HCT116 (cell line): ENCODE measurements at regions not wholly inside any gene's neighbourhood (a gene's known extent, or its start where the extent isn't known, plus 50 kb on each side); places are given as distances from the start of the nearest gene placed in this dataset.

Source experiments
- CEBPB ChIP-seq: IDR thresholded peaks from 2 replicates; pipeline ENCODE4 v1.6.1; 2012; ENCODE audit warnings: low read depth
- CTCF ChIP-seq, 3 experiments: fragments of 200-600 bp in 1 of 3; sonication (generic) in 1 of 3; IDR thresholded peaks in 2 of 3; conservative IDR thresholded peaks in 1 of 3; 2 replicates each; pipeline ENCODE4 v1.5.1; 2012 to 2017; ENCODE audit warnings: low read depth in 2 of 3, low read length in 2 of 3, antibody characterized with exemption in 1 of 3, borderline replicate concordance in 1 of 3, control low read depth in 1 of 3, mild to moderate bottlenecking in 1 of 3, mixed read lengths in 1 of 3, mixed run types in 1 of 3, moderate library complexity in 1 of 3; ENCODE audit not compliant: insufficient read depth in 1 of 3
- EZH2 ChIP-seq: fragments of 200-600 bp; sonication (generic); IDR thresholded peaks from 2 replicates; pipeline ENCODE4 v1.6.1; 2017; ENCODE audit warnings: antibody characterized with exemption, mixed run types
- MAX ChIP-seq: IDR thresholded peaks from 2 replicates; pipeline ENCODE4 v1.6.1; 2012
- POLR2A ChIP-seq: IDR thresholded peaks from 2 replicates; pipeline ENCODE4 v1.7.0; 2011; ENCODE audit warnings: borderline replicate concordance; ENCODE audit not compliant: insufficient read depth, insufficient read length; ENCODE audit errors: extremely low read depth
- POLR2AphosphoS5 ChIP-seq: IDR thresholded peaks from 2 replicates; pipeline ENCODE4 v1.6.1; 2011; ENCODE audit warnings: mild to moderate bottlenecking, low read depth, low read length, moderate library complexity
- RAD21 ChIP-seq: IDR thresholded peaks from 2 replicates; pipeline ENCODE4 v1.6.1; 2012; ENCODE audit warnings: low read depth, mild to moderate bottlenecking
- REST ChIP-seq: IDR thresholded peaks from 2 replicates; pipeline ENCODE4 v1.6.1; 2012; ENCODE audit warnings: low read depth
- SIN3A ChIP-seq: IDR thresholded peaks from 2 replicates; pipeline ENCODE4 v1.6.1; 2012; ENCODE audit warnings: low read depth
- SP1 ChIP-seq: IDR thresholded peaks from 2 replicates; pipeline ENCODE4 v1.6.1; 2012; ENCODE audit warnings: low read depth
- ZFX ChIP-seq: fragments of 450-650 bp; IDR thresholded peaks from 2 replicates; pipeline ENCODE4 v1.6.1; 2017
- ZNF274 ChIP-seq: fragments of 200-500 bp; sonication (Bioruptor generic); IDR thresholded peaks from 2 replicates; pipeline ENCODE4 v1.6.1; 2014; ENCODE audit warnings: mild to moderate bottlenecking, low read depth, low read length, inconsistent platforms

GRCh38 chr10:2120746-2121145 is 383.4 kb upstream of the ADARB2 start:
- TF ChIP-seq MAX: no peak
- no peak for TF ChIP-seq POLR2A
- no peak for TF ChIP-seq REST
- no peak for TF ChIP-seq CTCF (IDR thresholded peaks at IDR 0.05 in 2 of 3, conservative IDR thresholded peaks at IDR 0.05 in 1 of 3; ENCODE audit: borderline replicate concordance in 1 of 3, insufficient read depth in 1 of 3, low read depth in 2 of 3, low read length in 2 of 3)
- TF ChIP-seq RAD21: no peak
- no peak for TF ChIP-seq ZFX
- no peak for TF ChIP-seq POLR2AphosphoS5
- TF ChIP-seq ZNF274: no peak
- TF ChIP-seq SP1: no peak
- TF ChIP-seq SIN3A: no peak
- TF ChIP-seq CEBPB: no peak
- TF ChIP-seq EZH2: no peak
